Endothelial cell of umbilical vein (primary cell): ENCODE measurements at regions not wholly inside any gene's neighbourhood (a gene's known extent, or its start where the extent isn't known, plus 50 kb on each side); places are given as distances from the start of the nearest gene placed in this dataset.

Experiments
- BruUV-seq: library from RNA; stranded (reverse); fragments of 400-500 nt; replicated peaks from 2 replicates; lab custom pipeline; 2021; lab: Mats Ljungman, UMichigan
- CTCF ChIA-PET: fragments of 300-600, 350-600 bp; sonication (Branson Sonifier 250); formaldehyde crosslinking; loops from one replicate; lab custom pipeline; 2021; ENCODE audit warnings: antibody characterized with exemption, inconsistent platforms; lab: Charles Lee
- POLR2A ChIA-PET: fragments of 300-600, 350-600 bp; sonication (Branson Sonifier 250); formaldehyde crosslinking; loops from one replicate; lab custom pipeline; 2021; ENCODE audit warnings: antibody characterized with exemption, inconsistent platforms; lab: Charles Lee
- DNase-seq: peaks from one replicate; pipeline ENCODE4 v3.0.0-alpha.2; 2011; ENCODE audit warnings: low read depth, low spot score
- FAIRE-seq: peaks from 2 replicates; lab custom pipeline; 2011; peaks lifted over from hg19 to GRCh38; lab: Jason Lieb, UNC
- H2AFZ ChIP-seq: 2 replicates; pipeline ENCODE4 v1.6.0; 2012; ENCODE audit warnings: low read depth, low read length, control low read depth, inconsistent platforms
- H3K27ac ChIP-seq: 2 replicates; pipeline ENCODE4 v1.5.1; 2011; ENCODE audit warnings: low read depth, mild to moderate bottlenecking, control low read depth, low read length, moderate library complexity; ENCODE audit not compliant: insufficient read depth
- H3K27me3 ChIP-seq, 2 experiments: 2 replicates each; pipeline versions ENCODE4 v1.6.0 to v1.6.1; 2011; ENCODE audit warnings: low read length in 2 of 2, mixed read lengths in 1 of 2; ENCODE audit not compliant: control insufficient read depth in 2 of 2, insufficient read depth in 2 of 2
- H3K36me3 ChIP-seq, 2 experiments: 2 replicates in 1 of 2; 3 replicates in 1 of 2; pipeline ENCODE4 v1.5.1; 2011; ENCODE audit warnings: low read length in 2 of 2, mild to moderate bottlenecking in 1 of 2, moderate library complexity in 1 of 2; ENCODE audit not compliant: control insufficient read depth in 2 of 2, insufficient read depth in 2 of 2; ENCODE audit errors: extremely low read depth in 1 of 2
- H3K4me1 ChIP-seq: 3 replicates; pipeline ENCODE4 v1.5.1; 2011; ENCODE audit warnings: mild to moderate bottlenecking, low read length; ENCODE audit not compliant: control insufficient read depth, insufficient read depth; ENCODE audit errors: extremely low read depth
- H3K4me2 ChIP-seq: 2 replicates; pipeline ENCODE4 v1.6.1; 2011; ENCODE audit warnings: low read length, control low read depth, mixed read lengths; ENCODE audit not compliant: insufficient read depth
- H3K4me3 ChIP-seq, 3 experiments: fragments of 200-600 bp in 1 of 3; sonication (generic), shearing (Covaris generic) in 1 of 3; replicated peaks in 1 of 3; 2 replicates each; pipeline ENCODE4 v1.5.1; 2011 to 2016; ENCODE audit warnings: control low read depth in 3 of 3, low read length in 3 of 3, mild to moderate bottlenecking in 2 of 3, inconsistent platforms in 1 of 3, low read depth in 1 of 3, moderate library complexity in 1 of 3; ENCODE audit not compliant: insufficient read depth in 1 of 3
- H3K79me2 ChIP-seq: 2 replicates; pipeline ENCODE4 v1.6.0; 2012; ENCODE audit warnings: low read length, inconsistent platforms; ENCODE audit not compliant: control insufficient read depth, insufficient read depth
- H3K9ac ChIP-seq: replicated peaks from 2 replicates; pipeline ENCODE3; 2011; ENCODE audit warnings: low read length, control low read depth; ENCODE audit not compliant: insufficient read depth; ENCODE audit errors: extremely low read depth
- H3K9me1 ChIP-seq: replicated peaks from 3 replicates; pipeline ENCODE4 v1.6.0; 2011; ENCODE audit warnings: mild to moderate bottlenecking, low read length; ENCODE audit not compliant: control insufficient read depth, insufficient read depth; ENCODE audit errors: extremely low read depth
- H3K9me3 ChIP-seq: replicated peaks from 2 replicates; pipeline ENCODE4 v1.5.1; 2012; ENCODE audit warnings: low read length, inconsistent platforms; ENCODE audit not compliant: control insufficient read depth, insufficient read depth
- H4K20me1 ChIP-seq: replicated peaks from 2 replicates; pipeline ENCODE3; 2011; ENCODE audit warnings: mild to moderate bottlenecking, low read length; ENCODE audit not compliant: control insufficient read depth, insufficient read depth; ENCODE audit errors: extremely low read depth
- EZH2 ChIP-seq: IDR thresholded peaks from 2 replicates; pipeline ENCODE4 v1.6.1; 2012; ENCODE audit warnings: borderline replicate concordance, low read depth, mild to moderate bottlenecking, moderate library complexity, low read length, inconsistent platforms; ENCODE audit not compliant: severe bottlenecking
- FOS ChIP-seq: IDR thresholded peaks from 2 replicates; pipeline ENCODE4 v1.6.1; 2011; ENCODE audit warnings: mild to moderate bottlenecking, low read length, moderate library complexity, borderline replicate concordance; ENCODE audit not compliant: insufficient read depth
- GATA2 ChIP-seq: IDR thresholded peaks from 2 replicates; pipeline ENCODE4 v1.7.0; 2011; ENCODE audit warnings: low read depth, mild to moderate bottlenecking, moderate library complexity, mixed read lengths, low read length; ENCODE audit not compliant: insufficient read length, insufficient read depth
- JUN ChIP-seq: IDR thresholded peaks from 2 replicates; pipeline ENCODE4 v1.6.1; 2011; ENCODE audit warnings: borderline replicate concordance, low read depth; ENCODE audit not compliant: insufficient read length, insufficient read depth
- MYC ChIP-seq: IDR thresholded peaks from one replicate; pipeline ENCODE4 v1.6.1; 2011; ENCODE audit warnings: mild to moderate bottlenecking, low read depth, low read length
- POLR2A ChIP-seq: IDR thresholded peaks from 2 replicates; pipeline ENCODE4 v1.6.1; 2012; ENCODE audit warnings: low read depth, mild to moderate bottlenecking, control low read depth, low read length
- POLR2AphosphoS5 ChIP-seq: IDR thresholded peaks from 2 replicates; pipeline ENCODE4 v1.6.1; 2012; ENCODE audit warnings: low read depth, mild to moderate bottlenecking, control low read depth, low read length, moderate library complexity; ENCODE audit not compliant: insufficient read depth
- dilution Hi-C: fragments of 300-500 bp; cut with MboI; formaldehyde crosslinking; loops from one replicate; pipeline ENCODE4 v1.15.0; 2019; ENCODE audit warnings: low sequenced_read_pairs; ENCODE audit not compliant: extremely low pct_ligation_motif_present
- intact Hi-C: fragments of 100-400 bp; cut with micrococcal nuclease; formaldehyde crosslinking; loops from one replicate; pipeline ENCODE4 v1.10.0; 2022
- TF ChIP-seq, protein P1 (sequence below): IDR thresholded peaks from 2 replicates; pipeline ENCODE4 v1.6.1; 2011; ENCODE audit not compliant: insufficient read depth, insufficient read length
- TF ChIP-seq, protein P2 (sequence below), 2 donors: IDR thresholded peaks; 1 replicate in 1 of 2; 2 replicates in 1 of 2; pipeline ENCODE4 v1.5.1; 2011; ENCODE audit warnings: low read length in 2 of 2, mild to moderate bottlenecking in 2 of 2, moderate library complexity in 2 of 2, control low read depth in 1 of 2, inconsistent platforms in 1 of 2, low read depth in 1 of 2; ENCODE audit not compliant: insufficient read depth in 1 of 2; ENCODE audit errors: extremely low read depth in 1 of 2

DNA sequence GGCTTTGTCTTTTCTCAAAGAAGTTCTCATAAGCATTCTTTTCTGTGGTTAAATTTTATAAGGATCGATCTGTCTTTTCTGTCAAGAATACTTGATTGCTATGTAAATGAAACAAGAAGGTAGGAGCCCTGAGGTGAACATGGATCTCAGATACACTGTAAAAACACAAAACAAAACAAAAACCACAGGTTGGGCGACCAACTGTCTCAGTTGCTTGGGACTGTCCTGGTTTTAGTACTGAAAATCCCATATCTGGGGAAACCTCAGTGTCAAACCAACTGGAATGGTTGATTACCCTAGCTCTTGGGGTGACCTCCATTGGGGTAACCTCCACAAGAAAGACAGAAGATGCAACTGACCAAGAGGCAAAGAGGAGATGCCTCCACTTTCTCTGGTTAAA is 55.8 kb upstream of the TMEM178A start:
- H3K36me3 ChIP-seq: no peaks in the 10 kb centered on the region
- no peaks in the 10 kb centered on the region for H3K9me3 ChIP-seq
- no peak overlapping the region for H3K27ac ChIP-seq
- ChIA-PET POLR2A (no interaction called here), CTCF (interaction anchor here (1.1 to 1.8 kb wide), 2 partner anchors 10 to 87 kb away, joined by 3 to 5 read pairs; no protein-coding TSS in a partner anchor)
- no peaks in the 10 kb centered on the region for H3K9me1 ChIP-seq
- H3K27me3 ChIP-seq: peaks cover 9 to 18% of the 10 kb centered on the region in 2 experiments
- no peak overlapping the region for H3K4me2 ChIP-seq
- H3K79me2 ChIP-seq: no peaks in the 10 kb centered on the region
- H2AFZ ChIP-seq: no peak overlapping the region
- dilution Hi-C loops (no loop called here), intact Hi-C loops (no loop called here)
- TF ChIP-seq JUN (no peak), POLR2A (no peak), EZH2 (no peak), MYC (no peak), GATA2 (no peak)
- TF ChIP-seq, protein P1, sequence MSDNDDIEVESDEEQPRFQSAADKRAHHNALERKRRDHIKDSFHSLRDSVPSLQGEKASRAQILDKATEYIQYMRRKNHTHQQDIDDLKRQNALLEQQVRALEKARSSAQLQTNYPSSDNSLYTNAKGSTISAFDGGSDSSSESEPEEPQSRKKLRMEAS: no peak
- BruUV-seq: no TSS peak
- no peak overlapping the region for H3K9ac ChIP-seq
- no peaks in the 10 kb centered on the region for H3K4me1 ChIP-seq
- FAIRE-seq (no peak), DNase-seq (no peak)
- H4K20me1 ChIP-seq: no peaks in the 10 kb centered on the region
- H3K4me3 ChIP-seq: no peak overlapping the region

DNA sequence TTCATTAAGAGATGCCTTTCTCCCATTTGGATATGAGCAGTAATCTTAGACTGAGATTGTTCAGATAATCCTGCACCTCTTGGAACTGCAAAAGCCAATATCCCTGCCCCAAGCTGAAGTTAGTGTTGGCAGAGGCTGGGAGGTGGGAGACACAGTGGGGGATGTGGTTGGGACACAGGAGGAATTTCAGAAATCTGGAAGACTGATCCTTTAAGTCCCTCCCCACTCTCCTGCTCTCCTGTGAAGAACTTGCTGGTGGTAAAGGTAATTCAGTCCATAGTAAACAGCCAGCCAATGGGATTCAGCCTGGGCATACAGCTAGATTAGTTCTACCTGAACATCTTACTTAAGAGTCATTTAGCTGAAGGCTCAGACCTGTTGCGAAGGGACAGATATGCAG is 50.0 kb upstream of the TMEM178A start:
- intact Hi-C loops: no loop called here
- CTCF ChIA-PET: no interaction called here
- dilution Hi-C loops: no loop called here

More for the DNA sequence above, 50.0 kb upstream of the TMEM178A start:
- no peak overlapping the region for H3K4me3 ChIP-seq
- no peak for FAIRE-seq
- POLR2A ChIA-PET: no interaction called here
- no peaks in the 10 kb centered on the region for H3K9me1 ChIP-seq
- H3K27me3 ChIP-seq: peaks cover 26 to 29% of the 10 kb centered on the region in 2 experiments
- TF ChIP-seq, protein P1: no peak
- TF ChIP-seq FOS: no peak
- no peak for TF ChIP-seq GATA2
- TF ChIP-seq MYC: no peak
- TF ChIP-seq JUN: no peak
- TF ChIP-seq POLR2AphosphoS5: no peak
- TF ChIP-seq, protein P2, sequence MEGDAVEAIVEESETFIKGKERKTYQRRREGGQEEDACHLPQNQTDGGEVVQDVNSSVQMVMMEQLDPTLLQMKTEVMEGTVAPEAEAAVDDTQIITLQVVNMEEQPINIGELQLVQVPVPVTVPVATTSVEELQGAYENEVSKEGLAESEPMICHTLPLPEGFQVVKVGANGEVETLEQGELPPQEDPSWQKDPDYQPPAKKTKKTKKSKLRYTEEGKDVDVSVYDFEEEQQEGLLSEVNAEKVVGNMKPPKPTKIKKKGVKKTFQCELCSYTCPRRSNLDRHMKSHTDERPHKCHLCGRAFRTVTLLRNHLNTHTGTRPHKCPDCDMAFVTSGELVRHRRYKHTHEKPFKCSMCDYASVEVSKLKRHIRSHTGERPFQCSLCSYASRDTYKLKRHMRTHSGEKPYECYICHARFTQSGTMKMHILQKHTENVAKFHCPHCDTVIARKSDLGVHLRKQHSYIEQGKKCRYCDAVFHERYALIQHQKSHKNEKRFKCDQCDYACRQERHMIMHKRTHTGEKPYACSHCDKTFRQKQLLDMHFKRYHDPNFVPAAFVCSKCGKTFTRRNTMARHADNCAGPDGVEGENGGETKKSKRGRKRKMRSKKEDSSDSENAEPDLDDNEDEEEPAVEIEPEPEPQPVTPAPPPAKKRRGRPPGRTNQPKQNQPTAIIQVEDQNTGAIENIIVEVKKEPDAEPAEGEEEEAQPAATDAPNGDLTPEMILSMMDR (IDR thresholded peaks at IDR 0.05; ENCODE audit: extremely low read depth in 1 of 2, insufficient read depth in 1 of 2, low read depth in 1 of 2, low read length in 2 of 2): no peak
- TF ChIP-seq POLR2A: no peak
- TF ChIP-seq EZH2: no peak
- peaks cover 8% of the 10 kb centered on the region for H3K4me1 ChIP-seq
- no peak for DNase-seq
- H3K27ac ChIP-seq: no peak overlapping the region
- H3K4me2 ChIP-seq: no peak overlapping the region
- H3K9ac ChIP-seq: no peak overlapping the region
- no peaks in the 10 kb centered on the region for H3K9me3 ChIP-seq
- no peaks in the 10 kb centered on the region for H3K79me2 ChIP-seq
- no peaks in the 10 kb centered on the region for H4K20me1 ChIP-seq
- H3K36me3 ChIP-seq: no peaks in the 10 kb centered on the region
- no TSS peak for BruUV-seq
- no peak overlapping the region for H2AFZ ChIP-seq
